HG02571 (cell line): ENCODE measurements at regions not wholly inside any gene's neighbourhood (a gene's known extent, or its start where the extent isn't known, plus 50 kb on each side); places are given as distances from the start of the nearest gene placed in this dataset.

Source experiments
- ATAC-seq: cut with Tn5 transposase; IDR thresholded peaks from one replicate; pipeline ENCODE4 v1.9.1; 2021; ENCODE audit warnings: mild to moderate bottlenecking, moderate library complexity; ENCODE audit not compliant: unreplicated experiment

DNA sequence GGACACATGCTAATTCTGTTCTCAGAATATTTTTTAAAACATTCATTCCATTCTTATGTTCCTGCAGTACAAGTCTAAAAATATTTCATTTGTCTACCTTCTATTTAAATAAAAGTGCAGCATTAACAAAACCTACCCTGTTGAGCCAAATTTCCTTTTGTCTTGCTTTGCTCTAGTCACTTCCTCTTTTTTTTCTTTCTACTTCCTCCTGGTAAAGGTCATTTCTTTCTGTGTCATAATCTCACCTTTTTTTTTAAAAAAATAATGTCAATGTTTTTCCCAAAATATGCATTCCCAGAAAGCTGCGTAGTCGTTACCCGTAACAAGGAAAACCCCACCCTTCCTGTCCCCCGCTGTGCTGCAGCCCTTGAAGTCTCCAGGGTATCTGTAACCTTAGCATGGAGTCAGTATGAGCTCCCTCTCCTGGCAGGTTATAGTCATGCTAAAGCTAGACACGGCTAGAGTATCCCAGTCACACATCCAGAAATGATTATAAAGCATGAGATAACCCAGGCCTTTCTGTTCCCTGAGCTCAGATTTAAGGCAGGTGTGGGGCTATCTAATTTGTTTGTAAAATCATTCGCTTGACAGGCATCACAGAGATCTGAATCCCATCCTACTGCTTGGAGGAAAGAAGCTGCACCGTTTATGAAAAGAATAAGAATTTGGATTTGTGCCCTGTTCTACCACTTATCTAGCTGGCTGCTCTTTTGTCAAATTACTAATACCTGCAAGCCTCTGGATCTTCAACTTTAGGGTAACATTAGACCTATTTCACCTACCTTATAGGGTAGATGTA, 51.1 kb upstream of the EED start:
- ATAC-seq = peak; percentile 96

DNA sequence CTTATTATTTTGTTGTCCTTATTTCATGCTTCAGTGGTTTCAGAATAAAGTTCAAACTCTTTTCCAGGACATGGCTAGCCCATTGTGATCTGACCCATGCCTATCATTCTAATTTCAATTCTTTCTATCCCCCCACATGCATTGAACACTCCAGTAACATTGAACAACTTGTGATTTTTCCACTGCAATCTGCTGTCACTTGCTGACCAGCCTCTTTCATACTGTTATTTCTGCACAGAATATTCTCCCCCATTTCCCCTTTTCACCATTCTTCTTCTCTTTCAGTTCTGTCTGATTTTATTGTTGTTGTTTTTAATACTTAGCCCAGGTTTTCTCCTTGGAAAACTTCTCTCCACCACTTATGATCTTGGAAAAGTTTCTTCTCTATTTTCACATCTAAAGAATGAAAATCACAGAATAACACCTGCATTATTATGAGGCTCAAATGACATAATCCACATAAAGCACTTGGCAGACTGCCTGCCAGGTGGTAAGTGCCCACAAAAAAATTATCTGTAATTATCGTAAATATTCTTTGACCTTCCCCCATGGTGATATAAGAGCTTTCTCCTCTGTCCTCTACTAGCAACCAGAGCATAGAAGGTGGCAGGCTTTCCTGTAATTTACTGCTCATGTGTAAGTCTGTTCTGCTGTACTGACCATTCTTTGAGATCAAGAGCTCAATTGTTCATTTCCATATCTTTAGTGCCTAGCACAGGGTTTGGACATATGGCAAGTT, 51.9 kb upstream of the EED start:
- no peak for ATAC-seq

- no peak for ATAC-seq
Measured at GRCh38 chr11:86191874-86192273, 52.7 kb upstream of the EED start.

GRCh38 chr11:86187027-86187426, 57.5 kb upstream of the EED start:
- ATAC-seq = no peak

GRCh38 chr11:86186386-86186785, 58.2 kb upstream of the EED start:
- ATAC-seq = no peak

DNA sequence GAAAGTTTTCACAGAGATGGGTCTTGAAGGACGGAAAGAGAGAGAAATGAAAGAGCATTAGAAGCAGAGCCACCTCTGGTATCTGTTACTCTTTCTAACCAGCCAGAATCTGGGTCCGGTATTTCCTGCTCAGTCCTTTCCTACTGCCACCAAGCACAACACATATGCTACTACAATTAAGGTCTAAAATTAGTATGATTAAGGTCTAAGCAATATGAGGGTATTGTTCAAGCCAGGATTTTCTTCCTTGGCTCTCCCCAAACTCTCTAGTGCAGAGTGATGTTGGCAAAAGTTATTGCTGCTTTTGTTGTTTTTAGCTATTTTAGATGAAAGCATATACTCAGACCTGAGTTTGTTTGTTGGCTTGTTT, 59.2 kb upstream of the EED start:
- no peak for ATAC-seq

GRCh38 chr11:86184728-86185380, 59.7 kb upstream of the EED start:
- no peak for ATAC-seq

GRCh38 chr11:86183694-86184093, 60.9 kb upstream of the EED start:
- ATAC-seq = no peak

DNA sequence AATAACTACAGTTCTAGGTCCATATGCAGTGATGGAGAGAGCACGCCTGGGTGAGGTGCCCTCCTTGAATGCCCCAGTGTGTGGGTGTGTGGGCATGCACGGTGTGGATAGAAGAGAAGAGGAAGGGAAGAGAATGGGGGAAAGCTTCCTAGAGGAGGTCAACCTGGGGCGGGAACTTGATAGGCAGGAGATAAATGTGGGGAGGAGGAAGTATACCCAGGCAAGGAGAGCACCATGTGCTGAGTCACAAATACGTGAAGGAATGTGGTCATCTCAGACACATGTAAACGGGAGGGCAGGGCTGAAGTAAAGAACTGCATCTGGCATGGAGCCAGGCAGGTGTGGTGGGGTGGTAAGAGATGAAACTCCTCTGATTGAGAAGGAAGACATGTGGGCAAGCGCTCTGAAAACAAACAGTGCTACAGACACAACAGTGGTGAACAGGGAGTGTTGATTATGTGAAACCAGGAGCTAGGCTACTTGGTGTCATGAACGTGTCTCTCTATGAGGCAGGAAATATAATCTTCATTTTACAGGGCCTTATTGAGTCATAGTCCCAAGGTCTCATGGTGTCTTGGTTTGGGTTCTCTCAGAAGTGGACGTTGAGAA, 61.5 kb upstream of the EED start:
- ATAC-seq = peak; percentile 82

DNA sequence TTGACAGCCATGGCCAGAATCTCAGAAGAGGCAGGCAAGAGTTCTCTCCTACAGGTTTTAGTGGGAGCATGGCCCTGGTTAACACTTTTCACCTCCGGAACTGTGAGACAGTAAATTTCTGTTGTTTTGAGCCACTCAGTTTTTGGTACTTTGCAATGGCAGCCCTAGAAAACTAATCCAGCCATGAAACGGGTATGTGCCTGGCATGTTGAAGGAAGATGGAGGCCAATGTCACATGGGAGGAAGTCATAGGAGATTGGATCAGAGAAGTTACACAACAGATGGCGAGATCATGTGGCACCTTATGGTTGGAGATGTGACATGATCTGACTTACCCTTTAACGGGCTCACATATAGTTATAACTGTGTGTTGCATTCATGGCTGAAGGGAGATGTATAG, 63.2 kb upstream of the EED start:
- ATAC-seq = no peak

- no peak for ATAC-seq
Measured at GRCh38 chr11:86180851-86181250, 63.7 kb upstream of the EED start.

DNA sequence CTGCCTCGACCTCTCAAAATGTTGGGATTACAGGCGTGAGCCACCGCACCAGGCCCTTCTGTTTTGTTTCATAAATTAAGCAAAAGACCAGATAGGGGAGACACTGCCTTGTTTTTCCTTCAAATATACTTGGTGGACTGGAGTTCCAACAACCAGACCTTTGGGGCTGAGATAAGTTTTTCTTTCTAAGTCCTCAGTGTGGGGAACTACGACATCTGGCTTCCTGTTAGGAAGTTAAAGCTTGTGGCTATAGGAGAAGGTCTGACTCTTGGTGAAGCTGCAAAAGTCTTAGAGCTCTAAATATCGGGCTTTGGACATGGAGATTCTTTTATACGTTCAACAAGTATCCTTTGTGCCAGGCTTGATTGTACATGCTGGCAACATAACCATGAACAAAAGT, 64.1 kb upstream of the EED start:
- ATAC-seq = no peak

DNA sequence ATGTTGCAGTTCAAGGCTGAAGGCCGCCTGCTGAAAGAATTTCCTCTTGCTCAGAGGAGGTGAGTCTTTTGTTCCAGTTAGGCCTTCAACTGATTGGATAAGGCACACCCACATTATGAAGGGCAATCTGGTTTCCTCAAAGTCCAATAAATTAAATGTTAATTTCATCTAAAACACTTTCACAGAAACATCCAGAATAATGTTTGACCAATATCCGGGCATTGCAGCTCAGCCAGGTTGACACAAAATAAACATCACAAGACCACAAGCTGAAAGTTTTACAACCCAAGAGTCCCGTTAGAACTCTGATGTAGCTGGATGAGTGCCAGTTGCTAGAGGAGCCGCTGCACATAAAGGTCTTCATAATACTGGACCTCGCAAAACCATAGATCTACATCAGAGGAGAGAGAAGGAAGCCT, 64.9 kb upstream of the EED start:
- no peak for ATAC-seq

DNA sequence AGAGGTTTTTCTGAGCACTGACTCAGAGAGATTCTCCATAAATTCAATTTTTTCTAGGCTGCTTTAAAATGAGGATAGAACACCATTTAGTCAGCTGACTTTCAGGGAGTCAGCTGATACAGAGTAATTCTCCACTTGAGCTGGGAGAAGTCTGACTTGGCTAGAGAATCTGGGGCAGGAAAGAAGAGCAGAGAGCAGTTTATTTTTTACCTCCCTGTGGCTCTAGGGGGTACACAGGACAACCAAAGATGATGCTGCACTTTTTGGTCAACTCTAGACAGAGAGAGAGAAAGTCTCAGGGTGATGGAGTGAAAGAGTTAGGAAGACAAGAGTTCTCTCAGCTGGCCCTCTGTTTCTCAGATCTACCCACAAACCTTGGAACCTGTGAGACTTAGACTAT, 67.3 kb upstream of the EED start:
- ATAC-seq = no peak

DNA sequence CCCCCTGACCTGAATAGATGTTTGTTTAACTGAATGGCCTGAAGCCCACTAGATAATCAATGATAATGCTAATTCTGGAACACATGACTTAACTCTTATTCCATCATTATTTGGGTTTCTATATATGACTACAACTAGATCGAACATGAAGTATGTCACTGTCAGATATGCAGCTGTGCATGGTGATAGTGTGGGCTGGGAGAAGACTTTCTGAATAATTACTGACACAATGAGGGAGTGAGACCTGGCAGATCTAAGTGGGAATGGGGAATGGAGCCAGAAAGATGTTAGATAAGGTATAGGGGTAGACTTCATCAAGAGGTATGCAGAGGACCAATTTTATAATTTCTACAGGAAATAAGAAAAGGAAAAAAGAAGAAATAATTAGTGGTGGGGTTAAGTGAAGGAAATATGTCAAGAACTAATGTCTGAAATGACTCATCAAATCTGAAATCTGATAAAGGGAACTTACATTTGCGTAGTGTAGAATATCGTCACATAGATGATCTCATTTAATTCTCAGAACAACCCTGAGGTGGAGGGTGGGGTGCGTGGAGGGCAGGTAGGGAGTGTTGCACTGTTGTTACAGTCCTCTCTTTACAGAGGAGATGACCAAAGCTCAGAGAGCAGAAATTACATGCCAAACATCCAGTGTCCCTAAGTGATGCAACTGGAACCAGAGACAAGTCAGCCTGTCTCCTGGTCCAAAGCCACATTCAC, 68.2 kb upstream of the EED start:
- peak; percentile 52 for ATAC-seq

DNA sequence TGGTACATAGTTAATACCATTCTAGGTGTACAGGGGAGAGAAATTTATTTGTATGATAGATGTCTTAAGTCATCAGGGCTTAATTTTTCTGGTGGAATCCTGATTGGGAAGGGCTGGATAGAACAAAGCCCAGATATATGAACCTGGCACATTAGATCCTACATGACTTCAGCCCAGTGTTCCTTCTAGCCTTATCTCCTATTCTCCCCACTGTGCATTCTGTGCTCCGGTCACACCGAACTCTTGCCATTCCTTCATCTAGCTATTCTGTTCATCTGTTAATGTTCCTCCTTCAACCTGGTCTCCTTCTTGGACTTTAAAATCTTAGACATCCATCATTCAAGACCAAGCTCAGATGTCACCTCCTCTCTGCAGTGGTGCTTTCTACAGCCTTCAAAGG, 68.9 kb upstream of the EED start:
- ATAC-seq = no peak

GRCh38 chr11:86175191-86175590, 69.4 kb upstream of the EED start:
- no peak for ATAC-seq

- no peak for ATAC-seq
Measured at GRCh38 chr11:86174101-86175046, 70.2 kb upstream of the EED start.

DNA sequence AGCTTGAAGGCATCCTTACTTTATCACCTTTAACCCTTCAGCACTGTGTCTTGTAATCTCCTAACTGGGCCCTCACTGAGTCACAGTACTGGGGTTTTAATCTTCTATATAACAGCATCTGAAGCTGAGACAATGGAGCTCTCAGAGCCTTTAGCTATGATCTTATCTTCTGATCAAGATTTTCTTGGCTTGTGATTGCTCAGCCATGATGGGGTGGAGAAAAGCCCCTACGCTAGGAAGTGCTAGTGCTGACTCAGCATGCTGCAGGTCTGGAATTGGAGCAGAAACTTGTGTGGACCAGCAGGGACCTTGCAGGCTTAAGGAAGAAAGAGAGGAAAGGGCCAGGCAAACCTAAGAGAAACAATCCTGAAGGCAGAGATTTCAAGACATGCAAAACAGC, 71.7 kb upstream of the EED start:
- no peak for ATAC-seq

- ATAC-seq = no peak
Measured at GRCh38 chr11:86171627-86172026, 72.9 kb upstream of the EED start.
